SK-N-SH treated with all-trans-retinoic acid at 6 μM for 48 hours (cell line): ENCODE measurements at regions not wholly inside any gene's neighbourhood (a gene's known extent, or its start where the extent isn't known, plus 50 kb on each side); places are given as distances from the start of the nearest gene placed in this dataset.

Experiments used
- ARNTL ChIP-seq: fragments of 450-650 bp; formaldehyde crosslinking; IDR thresholded peaks from 2 replicates; pipeline ENCODE4 v1.5.0; 2020; ENCODE audit warnings: low read depth, mild to moderate bottlenecking, moderate library complexity, borderline replicate concordance
- ESRRG ChIP-seq: fragments of 250-450 bp; sonication (Bioruptor Pico); IDR thresholded peaks from 2 replicates; pipeline ENCODE4 v1.6.1; 2021; ENCODE audit warnings: mild to moderate bottlenecking
- GLIS3 ChIP-seq: fragments of 250-450 bp; sonication (Bioruptor Pico); IDR thresholded peaks from 2 replicates; pipeline ENCODE4 v1.5.0; 2020; ENCODE audit warnings: mild to moderate bottlenecking, moderate library complexity
- ISL1 ChIP-seq: fragments of 250-450 bp; sonication (Bioruptor Pico); IDR thresholded peaks from 2 replicates; pipeline ENCODE4 v2.1.2; 2022; ENCODE audit warnings: mild to moderate bottlenecking, moderate library complexity
- OSR1 ChIP-seq: fragments of 250-450 bp; sonication (Bioruptor Pico); IDR thresholded peaks from 2 replicates; pipeline ENCODE4 v1.8.0; 2022; ENCODE audit warnings: moderate library complexity, mild to moderate bottlenecking, inconsistent platforms
- TCF4 ChIP-seq: fragments of 250-450 bp; sonication (Bioruptor Pico); IDR thresholded peaks from 2 replicates; pipeline ENCODE4 v1.8.0; 2021; ENCODE audit warnings: mild to moderate bottlenecking, moderate library complexity, borderline replicate concordance
- TOX ChIP-seq: fragments of 250-450 bp; sonication (Bioruptor Pico); IDR thresholded peaks from 2 replicates; pipeline ENCODE4 v1.8.0; 2021; ENCODE audit warnings: mild to moderate bottlenecking, moderate library complexity, borderline replicate concordance
- ZNF8 ChIP-seq: fragments of 450-650 bp; formaldehyde crosslinking; IDR thresholded peaks from 2 replicates; pipeline ENCODE4 v1.5.0; 2020; ENCODE audit warnings: mild to moderate bottlenecking, moderate library complexity
- TF ChIP-seq, protein P1 (sequence below): fragments of 250-450 bp; sonication (Bioruptor Pico); IDR thresholded peaks from 2 replicates; pipeline ENCODE4 v1.5.0; 2020; ENCODE audit warnings: mild to moderate bottlenecking, moderate library complexity
- TF ChIP-seq, protein P2 (sequence below): fragments of 250-450 bp; sonication (Bioruptor Pico); IDR thresholded peaks from 2 replicates; pipeline ENCODE4 v1.8.0; 2020; ENCODE audit warnings: mild to moderate bottlenecking, moderate library complexity, borderline replicate concordance

DNA sequence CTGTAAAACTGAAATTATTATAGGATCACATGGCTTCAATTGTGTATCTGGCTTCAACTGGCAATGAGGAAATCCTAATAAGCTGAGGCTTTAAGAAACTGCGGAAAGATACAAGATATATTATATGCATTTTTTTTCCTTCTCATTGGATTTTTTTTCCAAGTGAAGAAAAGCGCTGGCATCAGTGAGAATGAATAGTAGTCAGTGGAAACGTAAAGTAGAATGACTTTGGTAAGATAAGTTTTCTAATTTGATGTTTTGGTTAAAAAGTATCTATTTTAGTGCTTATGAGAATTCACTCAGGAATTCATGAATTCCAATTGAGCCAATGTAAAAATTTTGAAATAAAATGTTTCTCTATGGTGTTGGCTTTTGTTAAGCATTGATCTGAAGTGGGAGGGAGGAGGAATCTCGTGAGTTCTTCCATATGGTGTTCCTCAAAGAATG lies 173.5 kb upstream of the FRMD6 start:
- TF ChIP-seq, protein P1, sequence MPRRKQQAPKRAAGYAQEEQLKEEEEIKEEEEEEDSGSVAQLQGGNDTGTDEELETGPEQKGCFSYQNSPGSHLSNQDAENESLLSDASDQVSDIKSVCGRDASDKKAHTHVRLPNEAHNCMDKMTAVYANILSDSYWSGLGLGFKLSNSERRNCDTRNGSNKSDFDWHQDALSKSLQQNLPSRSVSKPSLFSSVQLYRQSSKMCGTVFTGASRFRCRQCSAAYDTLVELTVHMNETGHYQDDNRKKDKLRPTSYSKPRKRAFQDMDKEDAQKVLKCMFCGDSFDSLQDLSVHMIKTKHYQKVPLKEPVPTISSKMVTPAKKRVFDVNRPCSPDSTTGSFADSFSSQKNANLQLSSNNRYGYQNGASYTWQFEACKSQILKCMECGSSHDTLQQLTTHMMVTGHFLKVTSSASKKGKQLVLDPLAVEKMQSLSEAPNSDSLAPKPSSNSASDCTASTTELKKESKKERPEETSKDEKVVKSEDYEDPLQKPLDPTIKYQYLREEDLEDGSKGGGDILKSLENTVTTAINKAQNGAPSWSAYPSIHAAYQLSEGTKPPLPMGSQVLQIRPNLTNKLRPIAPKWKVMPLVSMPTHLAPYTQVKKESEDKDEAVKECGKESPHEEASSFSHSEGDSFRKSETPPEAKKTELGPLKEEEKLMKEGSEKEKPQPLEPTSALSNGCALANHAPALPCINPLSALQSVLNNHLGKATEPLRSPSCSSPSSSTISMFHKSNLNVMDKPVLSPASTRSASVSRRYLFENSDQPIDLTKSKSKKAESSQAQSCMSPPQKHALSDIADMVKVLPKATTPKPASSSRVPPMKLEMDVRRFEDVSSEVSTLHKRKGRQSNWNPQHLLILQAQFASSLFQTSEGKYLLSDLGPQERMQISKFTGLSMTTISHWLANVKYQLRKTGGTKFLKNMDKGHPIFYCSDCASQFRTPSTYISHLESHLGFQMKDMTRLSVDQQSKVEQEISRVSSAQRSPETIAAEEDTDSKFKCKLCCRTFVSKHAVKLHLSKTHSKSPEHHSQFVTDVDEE, result no peak
- no peak for TF ChIP-seq OSR1 (CRISPR knock-in tag)
- no peak for TF ChIP-seq ARNTL (CRISPR knock-in tag)
- TF ChIP-seq, protein P2, sequence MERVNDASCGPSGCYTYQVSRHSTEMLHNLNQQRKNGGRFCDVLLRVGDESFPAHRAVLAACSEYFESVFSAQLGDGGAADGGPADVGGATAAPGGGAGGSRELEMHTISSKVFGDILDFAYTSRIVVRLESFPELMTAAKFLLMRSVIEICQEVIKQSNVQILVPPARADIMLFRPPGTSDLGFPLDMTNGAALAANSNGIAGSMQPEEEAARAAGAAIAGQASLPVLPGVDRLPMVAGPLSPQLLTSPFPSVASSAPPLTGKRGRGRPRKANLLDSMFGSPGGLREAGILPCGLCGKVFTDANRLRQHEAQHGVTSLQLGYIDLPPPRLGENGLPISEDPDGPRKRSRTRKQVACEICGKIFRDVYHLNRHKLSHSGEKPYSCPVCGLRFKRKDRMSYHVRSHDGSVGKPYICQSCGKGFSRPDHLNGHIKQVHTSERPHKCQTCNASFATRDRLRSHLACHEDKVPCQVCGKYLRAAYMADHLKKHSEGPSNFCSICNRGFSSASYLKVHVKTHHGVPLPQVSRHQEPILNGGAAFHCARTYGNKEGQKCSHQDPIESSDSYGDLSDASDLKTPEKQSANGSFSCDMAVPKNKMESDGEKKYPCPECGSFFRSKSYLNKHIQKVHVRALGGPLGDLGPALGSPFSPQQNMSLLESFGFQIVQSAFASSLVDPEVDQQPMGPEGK (CRISPR knock-in tag), result no peak
- no peak for TF ChIP-seq ESRRG
- no peak for TF ChIP-seq TOX (CRISPR knock-in tag)
- no peak for TF ChIP-seq ZNF8 (CRISPR knock-in tag)
- TF ChIP-seq ISL1 (CRISPR knock-in tag), result no peak
- TF ChIP-seq TCF4 (CRISPR knock-in tag), result no peak
- no peak for TF ChIP-seq GLIS3
